SIG-M5 treated with dmso at 0.1 percent for 504 hours (cell line): ENCODE measurements at regions not wholly inside any gene's neighbourhood (a gene's known extent, or its start where the extent isn't known, plus 50 kb on each side); places are given as distances from the start of the nearest gene placed in this dataset.

Experiments
- DNase-seq: peaks from one replicate; lab custom pipeline; 2025; ENCODE audit not compliant: unreplicated experiment; lab: John Stamatoyannopoulos, UW

- no peak for DNase-seq
Observed at GRCh38 chr4:80124246-80125211, 51.5 kb upstream of the ANTXR2 start.
